GM23248 (cell line): ENCODE measurements at regions not wholly inside any gene's neighbourhood (a gene's known extent, or its start where the extent isn't known, plus 50 kb on each side); places are given as distances from the start of the nearest gene placed in this dataset.

ENCODE experiments used
- EZH2 ChIP-seq: fragments of 200-600 bp; sonication (generic); IDR thresholded peaks from 2 replicates; pipeline ENCODE4 v1.6.1; 2018; ENCODE audit warnings: antibody characterized with exemption, mild to moderate bottlenecking; ENCODE audit not compliant: insufficient read depth, poor library complexity, severe bottlenecking
- EZH2phosphoT487 ChIP-seq: fragments of 200-600 bp; sonication (generic); IDR thresholded peaks from 2 replicates; pipeline ENCODE4 v1.6.1; 2018; ENCODE audit warnings: antibody characterized with exemption, moderate library complexity, mild to moderate bottlenecking, low read depth; ENCODE audit not compliant: insufficient read depth

- no peak for TF ChIP-seq EZH2
- no peak for TF ChIP-seq EZH2phosphoT487
These were observed 327.2 kb upstream of the TSHZ3 start for GRCh38 chr19:31676271-31677004.
